ENCODE measurements at regions not wholly inside any gene's neighbourhood (a gene's known extent, or its start where the extent isn't known, plus 50 kb on each side); places are given as distances from the start of the nearest gene placed in this dataset.

GRCh38 chr11:45530776-45531175, 134.6 kb downstream of the CHST1 start (continued):
- TF ChIP-seq ZNF462 (CRISPR knock-in tag; IDR thresholded peaks at IDR 0.05) = no peak
- no peak for TF ChIP-seq EZH2 (IDR thresholded peaks at IDR 0.05; ENCODE audit: low read depth, unreplicated experiment)
- no peak for TF ChIP-seq STAT1 (IDR thresholded peaks at IDR 0.05; ENCODE audit: unreplicated experiment)

- Histone ChIP-seq H3K4me2 (no peak overlapping the region), H3K9me2 (ENCODE audit: insufficient read depth) (no peaks in the 10 kb centered on the region), H3K36me3 (ENCODE audit: insufficient read depth) (no peaks in the 10 kb centered on the region), H3F3A (replicated peaks; ENCODE audit: low read depth) (no peaks in the 10 kb centered on the region), H4K20me1 (replicated peaks; ENCODE audit: insufficient read depth) (no peaks in the 10 kb centered on the region), H3K4me1 (ENCODE audit: insufficient read depth) (no peaks in the 10 kb centered on the region), H3K4me3 (no peak overlapping the region), H3K27ac (ENCODE audit: low read depth) (no peak overlapping the region), H3K79me2 (replicated peaks; ENCODE audit: insufficient read depth) (no peaks in the 10 kb centered on the region), H2AFZ (no peak overlapping the region), H3K27me3 (ENCODE audit: insufficient read depth) (no peaks in the 10 kb centered on the region)
- Mint-ChIP-seq H3K27ac (no peak overlapping the region), H3K4me3 (no peak overlapping the region), H3K27me3 (ENCODE audit: insufficient read depth, low read depth, poor library complexity) (peaks cover 10% of the 10 kb centered on the region), H3K9me3 (no peaks in the 10 kb centered on the region), H3K4me1 (no peaks in the 10 kb centered on the region), H3K36me3 (ENCODE audit: low read depth) (no peaks in the 10 kb centered on the region)
- TF ChIP-seq STAT1 (IDR thresholded peaks at IDR 0.05; ENCODE audit: unreplicated experiment) = no peak
- no peak for TF ChIP-seq EZH2phosphoT487 (IDR thresholded peaks at IDR 0.05; ENCODE audit: unreplicated experiment)
- ATAC-seq = no peak
- no peak for DNase-seq (ENCODE audit: low spot score)
Observed at GRCh38 chr11:45530111-45530510, 135.3 kb downstream of the CHST1 start.

GRCh38 chr11:45528435-45528834, 137.0 kb downstream of the CHST1 start:
- DNase-seq (ENCODE audit: low spot score) (no peak), ATAC-seq (no peak)
- Histone ChIP-seq H4K20me1 (replicated peaks; ENCODE audit: insufficient read depth) (no peaks in the 10 kb centered on the region), H3K4me3 (no peak overlapping the region), H3K27ac (ENCODE audit: low read depth) (no peak overlapping the region), H3K27me3 (ENCODE audit: insufficient read depth) (no peaks in the 10 kb centered on the region), H3K4me1 (ENCODE audit: insufficient read depth) (no peaks in the 10 kb centered on the region), H3K36me3 (ENCODE audit: insufficient read depth) (no peaks in the 10 kb centered on the region), H3K9me2 (ENCODE audit: insufficient read depth) (no peaks in the 10 kb centered on the region), H3K4me2 (no peak overlapping the region), H2AFZ (no peak overlapping the region), H3F3A (replicated peaks; ENCODE audit: low read depth) (no peaks in the 10 kb centered on the region), H3K79me2 (replicated peaks; ENCODE audit: insufficient read depth) (no peaks in the 10 kb centered on the region)
- Mint-ChIP-seq H3K4me1 (no peaks in the 10 kb centered on the region), H3K9me3 (no peaks in the 10 kb centered on the region; the same call in 2 of the 3 replicates), H3K27me3 (ENCODE audit: insufficient read depth, low read depth, poor library complexity) (peaks cover 5% of the 10 kb centered on the region), H3K36me3 (ENCODE audit: low read depth) (no peaks in the 10 kb centered on the region), H3K4me3 (no peak overlapping the region), H3K27ac (no peak overlapping the region)
- TF ChIP-seq REST (IDR thresholded peaks at IDR 0.05; ENCODE audit: unreplicated experiment) (no peak), NANOG (IDR thresholded peaks at IDR 0.05; ENCODE audit: borderline replicate concordance) (no peak), ETS1 (IDR thresholded peaks at IDR 0.05) (no peak), CTCF (conservative IDR thresholded peaks at IDR 0.05; ENCODE audit: low read depth in 2 of 2) (no peak)

Data from GM23338 (cell line).